SK-N-SH treated with all-trans-retinoic acid at 6 μM for 48 hours (cell line): ENCODE measurements at regions not wholly inside any gene's neighbourhood (a gene's known extent, or its start where the extent isn't known, plus 50 kb on each side); places are given as distances from the start of the nearest gene placed in this dataset.
A peak's percentile ranks its signal among the peaks of the same experiment; 100 is the strongest.

Experiments
- ATAC-seq: fragments of 200-7000 bp; cut with Tn5 transposase; 3 replicates; pipeline ENCODE4 v1.9.1; 2020; ENCODE audit warnings: mild to moderate bottlenecking, moderate library complexity
- ARNTL ChIP-seq: fragments of 450-650 bp; formaldehyde crosslinking; IDR thresholded peaks from 2 replicates; pipeline ENCODE4 v1.5.0; 2020; ENCODE audit warnings: low read depth, mild to moderate bottlenecking, moderate library complexity, borderline replicate concordance
- BACH2 ChIP-seq: fragments of 250-450 bp; sonication (Bioruptor Pico); IDR thresholded peaks from 2 replicates; pipeline ENCODE4 v1.9.0; 2021; ENCODE audit warnings: mild to moderate bottlenecking, borderline replicate concordance
- CSDC2 ChIP-seq: fragments of 250-450 bp; sonication (Bioruptor Pico); IDR thresholded peaks from 2 replicates; pipeline ENCODE4 v1.5.0; 2020; ENCODE audit warnings: mild to moderate bottlenecking, moderate library complexity
- ESRRG ChIP-seq: fragments of 250-450 bp; sonication (Bioruptor Pico); IDR thresholded peaks from 2 replicates; pipeline ENCODE4 v1.6.1; 2021; ENCODE audit warnings: mild to moderate bottlenecking
- GLIS3 ChIP-seq: fragments of 250-450 bp; sonication (Bioruptor Pico); IDR thresholded peaks from 2 replicates; pipeline ENCODE4 v1.5.0; 2020; ENCODE audit warnings: mild to moderate bottlenecking, moderate library complexity
- OSR1 ChIP-seq: fragments of 250-450 bp; sonication (Bioruptor Pico); IDR thresholded peaks from 2 replicates; pipeline ENCODE4 v1.8.0; 2022; ENCODE audit warnings: moderate library complexity, mild to moderate bottlenecking, inconsistent platforms
- PPARA ChIP-seq: fragments of 250-450 bp; sonication (Bioruptor Pico); IDR thresholded peaks from 2 replicates; pipeline ENCODE4 v1.5.0; 2020; ENCODE audit warnings: mild to moderate bottlenecking, borderline replicate concordance
- RARB ChIP-seq: fragments of 250-450 bp; sonication (Bioruptor Pico); IDR thresholded peaks from 2 replicates; pipeline ENCODE4 v1.8.0; 2021; ENCODE audit warnings: mild to moderate bottlenecking, moderate library complexity
- SNAI2 ChIP-seq: fragments of 250-450 bp; sonication (Bioruptor Pico); IDR thresholded peaks from 2 replicates; pipeline ENCODE4 v1.5.0; 2020; ENCODE audit warnings: mild to moderate bottlenecking, moderate library complexity
- TCF4 ChIP-seq: fragments of 250-450 bp; sonication (Bioruptor Pico); IDR thresholded peaks from 2 replicates; pipeline ENCODE4 v1.8.0; 2021; ENCODE audit warnings: mild to moderate bottlenecking, moderate library complexity, borderline replicate concordance
- TOX ChIP-seq: fragments of 250-450 bp; sonication (Bioruptor Pico); IDR thresholded peaks from 2 replicates; pipeline ENCODE4 v1.8.0; 2021; ENCODE audit warnings: mild to moderate bottlenecking, moderate library complexity, borderline replicate concordance
- ZC3H10 ChIP-seq: fragments of 250-450 bp; sonication (Bioruptor Pico); IDR thresholded peaks from 2 replicates; pipeline ENCODE4 v1.5.1; 2021; ENCODE audit warnings: mild to moderate bottlenecking, moderate library complexity
- ZFP3 ChIP-seq: fragments of 250-450 bp; sonication (Bioruptor Pico); IDR thresholded peaks from 2 replicates; pipeline ENCODE4 v1.5.0; 2020; ENCODE audit warnings: mild to moderate bottlenecking, moderate library complexity
- ZFP30 ChIP-seq: fragments of 450-650 bp; formaldehyde crosslinking; IDR thresholded peaks from 2 replicates; pipeline ENCODE4 v1.5.0; 2022; ENCODE audit warnings: mild to moderate bottlenecking, moderate library complexity
- ZNF565 ChIP-seq: fragments of 450-650 bp; formaldehyde crosslinking; conservative IDR thresholded peaks from 2 replicates; pipeline ENCODE4 v1.5.0; 2020; ENCODE audit warnings: low read depth, mild to moderate bottlenecking, moderate library complexity
- ZNF70 ChIP-seq: fragments of 450-650 bp; formaldehyde crosslinking; IDR thresholded peaks from 2 replicates; pipeline ENCODE4 v1.5.0; 2020; ENCODE audit warnings: mild to moderate bottlenecking, moderate library complexity
- ZNF8 ChIP-seq: fragments of 450-650 bp; formaldehyde crosslinking; IDR thresholded peaks from 2 replicates; pipeline ENCODE4 v1.5.0; 2020; ENCODE audit warnings: mild to moderate bottlenecking, moderate library complexity
- TF ChIP-seq, protein P1 (sequence below): fragments of 250-450 bp; sonication (Bioruptor Pico); IDR thresholded peaks from 2 replicates; pipeline ENCODE4 v1.5.1; 2021; ENCODE audit warnings: mild to moderate bottlenecking, moderate library complexity
- TF ChIP-seq, protein P2 (sequence below): fragments of 250-450 bp; sonication (Bioruptor Pico); IDR thresholded peaks from 2 replicates; pipeline ENCODE4 v1.5.0; 2020; ENCODE audit warnings: mild to moderate bottlenecking, moderate library complexity
- TF ChIP-seq, protein P3 (sequence below): fragments of 250-450 bp; sonication (Bioruptor Pico); IDR thresholded peaks from 2 replicates; pipeline ENCODE4 v1.5.1; 2020; ENCODE audit warnings: low read depth, mild to moderate bottlenecking, moderate library complexity
- TF ChIP-seq, protein P4 (sequence below): fragments of 250-450 bp; sonication (Bioruptor Pico); IDR thresholded peaks from 2 replicates; pipeline ENCODE4 v1.8.0; 2021; ENCODE audit warnings: low read depth, mild to moderate bottlenecking, moderate library complexity, borderline replicate concordance
- TF ChIP-seq, protein P5 (sequence below): fragments of 250-450 bp; sonication (Bioruptor Pico); IDR thresholded peaks from 2 replicates; pipeline ENCODE4 v1.8.0; 2020; ENCODE audit warnings: mild to moderate bottlenecking, moderate library complexity, borderline replicate concordance

DNA sequence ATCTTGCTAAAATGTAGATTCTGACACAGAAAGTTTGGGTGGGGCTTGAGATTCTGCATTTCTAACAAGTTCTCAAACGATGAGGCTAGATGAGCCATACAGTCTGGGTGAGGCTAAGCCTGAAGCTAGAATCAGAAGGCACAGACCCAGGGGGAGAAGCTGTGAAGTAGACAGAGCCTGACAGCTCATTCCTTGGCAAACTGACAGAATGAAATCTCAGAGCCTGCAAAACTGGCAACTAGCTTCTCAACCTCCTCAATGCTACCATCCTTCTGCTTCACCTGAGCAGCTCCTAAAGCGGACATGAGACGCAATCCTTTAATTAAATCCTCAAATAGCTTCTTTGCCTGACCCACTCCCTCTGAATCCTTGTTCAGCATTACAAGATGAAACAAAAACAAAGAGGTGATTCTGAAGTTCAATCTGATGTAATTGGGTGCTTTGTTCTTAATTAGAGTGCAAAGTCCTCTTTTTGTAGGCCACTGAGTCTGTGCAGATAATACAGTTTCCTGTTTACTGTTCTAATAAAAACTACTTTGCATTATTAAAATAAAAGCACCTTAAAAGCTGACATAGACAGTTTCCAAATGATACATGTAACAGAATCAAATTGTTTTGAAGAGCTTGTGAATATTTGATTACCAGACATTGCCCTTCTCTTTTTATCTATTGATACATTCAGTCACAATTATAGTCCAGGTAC lies 71.0 kb upstream of the BMP2K start:
- TF ChIP-seq RARB (CRISPR knock-in tag): no peak
- no peak for TF ChIP-seq BACH2
- no peak for TF ChIP-seq PPARA
- TF ChIP-seq ZNF565 (CRISPR knock-in tag): no peak
- no peak for TF ChIP-seq OSR1 (CRISPR knock-in tag)
- TF ChIP-seq GLIS3: no peak
- no peak for TF ChIP-seq ZNF70 (CRISPR knock-in tag)
- TF ChIP-seq, protein P1, sequence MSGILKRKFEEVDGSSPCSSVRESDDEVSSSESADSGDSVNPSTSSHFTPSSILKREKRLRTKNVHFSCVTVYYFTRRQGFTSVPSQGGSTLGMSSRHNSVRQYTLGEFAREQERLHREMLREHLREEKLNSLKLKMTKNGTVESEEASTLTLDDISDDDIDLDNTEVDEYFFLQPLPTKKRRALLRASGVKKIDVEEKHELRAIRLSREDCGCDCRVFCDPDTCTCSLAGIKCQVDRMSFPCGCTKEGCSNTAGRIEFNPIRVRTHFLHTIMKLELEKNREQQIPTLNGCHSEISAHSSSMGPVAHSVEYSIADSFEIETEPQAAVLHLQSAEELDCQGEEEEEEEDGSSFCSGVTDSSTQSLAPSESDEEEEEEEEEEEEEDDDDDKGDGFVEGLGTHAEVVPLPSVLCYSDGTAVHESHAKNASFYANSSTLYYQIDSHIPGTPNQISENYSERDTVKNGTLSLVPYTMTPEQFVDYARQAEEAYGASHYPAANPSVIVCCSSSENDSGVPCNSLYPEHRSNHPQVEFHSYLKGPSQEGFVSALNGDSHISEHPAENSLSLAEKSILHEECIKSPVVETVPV: no peak
- TF ChIP-seq ZFP30: no peak
- no peak for TF ChIP-seq ZC3H10 (CRISPR knock-in tag)
- TF ChIP-seq ESRRG (CRISPR knock-in tag): no peak
- TF ChIP-seq ZNF8 (CRISPR knock-in tag): no peak
- TF ChIP-seq, all 23 proteins: peak for 0
- ATAC-seq: peak; percentile 85

DNA sequence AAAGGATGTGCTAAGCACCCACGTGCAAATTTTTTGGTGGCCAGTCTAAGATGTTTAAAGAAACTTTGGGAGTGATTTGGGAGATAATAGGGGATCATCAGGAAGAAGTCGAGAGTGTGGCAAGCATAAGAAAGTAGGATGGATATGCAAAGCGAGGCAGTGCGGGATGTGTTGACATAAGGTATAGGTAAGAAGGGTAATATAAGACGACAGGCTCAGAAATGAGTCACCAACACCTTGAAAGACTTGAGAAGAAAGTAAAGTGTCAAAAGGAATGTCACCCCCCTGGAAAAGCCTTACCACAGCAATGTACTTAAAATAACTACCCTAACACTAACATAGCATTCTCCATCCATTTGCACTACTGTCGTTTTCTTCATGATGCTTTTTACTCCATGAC lies 69.8 kb upstream of the BMP2K start:
- no peak for ATAC-seq
- TF ChIP-seq PPARA: no peak
- TF ChIP-seq ZNF70 (CRISPR knock-in tag): no peak
- no peak for TF ChIP-seq ZFP3 (CRISPR knock-in tag)
- TF ChIP-seq RARB (CRISPR knock-in tag): no peak
- TF ChIP-seq ZC3H10 (CRISPR knock-in tag): no peak
- TF ChIP-seq, protein P1: no peak
- TF ChIP-seq ESRRG (CRISPR knock-in tag): no peak
- TF ChIP-seq ZNF565 (CRISPR knock-in tag): no peak
- TF ChIP-seq, protein P2, sequence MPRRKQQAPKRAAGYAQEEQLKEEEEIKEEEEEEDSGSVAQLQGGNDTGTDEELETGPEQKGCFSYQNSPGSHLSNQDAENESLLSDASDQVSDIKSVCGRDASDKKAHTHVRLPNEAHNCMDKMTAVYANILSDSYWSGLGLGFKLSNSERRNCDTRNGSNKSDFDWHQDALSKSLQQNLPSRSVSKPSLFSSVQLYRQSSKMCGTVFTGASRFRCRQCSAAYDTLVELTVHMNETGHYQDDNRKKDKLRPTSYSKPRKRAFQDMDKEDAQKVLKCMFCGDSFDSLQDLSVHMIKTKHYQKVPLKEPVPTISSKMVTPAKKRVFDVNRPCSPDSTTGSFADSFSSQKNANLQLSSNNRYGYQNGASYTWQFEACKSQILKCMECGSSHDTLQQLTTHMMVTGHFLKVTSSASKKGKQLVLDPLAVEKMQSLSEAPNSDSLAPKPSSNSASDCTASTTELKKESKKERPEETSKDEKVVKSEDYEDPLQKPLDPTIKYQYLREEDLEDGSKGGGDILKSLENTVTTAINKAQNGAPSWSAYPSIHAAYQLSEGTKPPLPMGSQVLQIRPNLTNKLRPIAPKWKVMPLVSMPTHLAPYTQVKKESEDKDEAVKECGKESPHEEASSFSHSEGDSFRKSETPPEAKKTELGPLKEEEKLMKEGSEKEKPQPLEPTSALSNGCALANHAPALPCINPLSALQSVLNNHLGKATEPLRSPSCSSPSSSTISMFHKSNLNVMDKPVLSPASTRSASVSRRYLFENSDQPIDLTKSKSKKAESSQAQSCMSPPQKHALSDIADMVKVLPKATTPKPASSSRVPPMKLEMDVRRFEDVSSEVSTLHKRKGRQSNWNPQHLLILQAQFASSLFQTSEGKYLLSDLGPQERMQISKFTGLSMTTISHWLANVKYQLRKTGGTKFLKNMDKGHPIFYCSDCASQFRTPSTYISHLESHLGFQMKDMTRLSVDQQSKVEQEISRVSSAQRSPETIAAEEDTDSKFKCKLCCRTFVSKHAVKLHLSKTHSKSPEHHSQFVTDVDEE (CRISPR knock-in tag): no peak
- no peak for TF ChIP-seq CSDC2
- TF ChIP-seq, protein P3, sequence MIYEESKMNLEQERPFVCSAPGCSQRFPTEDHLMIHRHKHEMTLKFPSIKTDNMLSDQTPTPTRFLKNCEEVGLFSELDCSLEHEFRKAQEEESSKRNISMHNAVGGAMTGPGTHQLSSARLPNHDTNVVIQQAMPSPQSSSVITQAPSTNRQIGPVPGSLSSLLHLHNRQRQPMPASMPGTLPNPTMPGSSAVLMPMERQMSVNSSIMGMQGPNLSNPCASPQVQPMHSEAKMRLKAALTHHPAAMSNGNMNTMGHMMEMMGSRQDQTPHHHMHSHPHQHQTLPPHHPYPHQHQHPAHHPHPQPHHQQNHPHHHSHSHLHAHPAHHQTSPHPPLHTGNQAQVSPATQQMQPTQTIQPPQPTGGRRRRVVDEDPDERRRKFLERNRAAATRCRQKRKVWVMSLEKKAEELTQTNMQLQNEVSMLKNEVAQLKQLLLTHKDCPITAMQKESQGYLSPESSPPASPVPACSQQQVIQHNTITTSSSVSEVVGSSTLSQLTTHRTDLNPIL: no peak
- no peak for TF ChIP-seq ARNTL (CRISPR knock-in tag)
- no peak for TF ChIP-seq GLIS3
- no peak for TF ChIP-seq TOX
- TF ChIP-seq BACH2: no peak
- no peak for TF ChIP-seq OSR1 (CRISPR knock-in tag)
- TF ChIP-seq ZNF8 (CRISPR knock-in tag): no peak
- TF ChIP-seq, protein P4, sequence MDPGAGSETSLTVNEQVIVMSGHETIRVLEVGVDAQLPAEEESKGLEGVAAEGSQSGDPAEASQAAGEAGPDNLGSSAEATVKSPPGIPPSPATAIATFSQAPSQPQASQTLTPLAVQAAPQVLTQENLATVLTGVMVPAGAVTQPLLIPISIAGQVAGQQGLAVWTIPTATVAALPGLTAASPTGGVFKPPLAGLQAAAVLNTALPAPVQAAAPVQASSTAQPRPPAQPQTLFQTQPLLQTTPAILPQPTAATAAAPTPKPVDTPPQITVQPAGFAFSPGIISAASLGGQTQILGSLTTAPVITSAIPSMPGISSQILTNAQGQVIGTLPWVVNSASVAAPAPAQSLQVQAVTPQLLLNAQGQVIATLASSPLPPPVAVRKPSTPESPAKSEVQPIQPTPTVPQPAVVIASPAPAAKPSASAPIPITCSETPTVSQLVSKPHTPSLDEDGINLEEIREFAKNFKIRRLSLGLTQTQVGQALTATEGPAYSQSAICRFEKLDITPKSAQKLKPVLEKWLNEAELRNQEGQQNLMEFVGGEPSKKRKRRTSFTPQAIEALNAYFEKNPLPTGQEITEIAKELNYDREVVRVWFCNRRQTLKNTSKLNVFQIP (CRISPR knock-in tag): no peak
- TF ChIP-seq TCF4 (CRISPR knock-in tag): no peak
- TF ChIP-seq SNAI2 (CRISPR knock-in tag): no peak

DNA sequence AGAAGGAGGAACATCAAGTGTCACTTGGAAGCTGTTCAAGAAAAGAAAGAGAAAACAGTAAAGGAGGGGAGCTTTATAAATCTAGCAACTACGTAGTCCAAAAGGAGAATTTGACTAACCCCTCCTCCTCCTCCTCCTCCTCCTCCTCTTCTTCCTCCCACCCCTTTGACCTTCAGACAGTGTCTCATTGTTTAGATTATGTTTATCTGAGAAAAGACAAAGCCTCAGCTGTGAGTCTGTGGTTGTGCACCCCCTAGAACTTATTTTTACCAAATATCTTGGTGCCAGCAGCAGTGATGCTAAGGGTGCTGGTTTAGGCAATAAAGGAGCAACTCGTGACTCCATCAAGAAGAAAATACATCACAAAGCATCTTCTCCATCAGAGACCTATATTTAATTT lies 68.9 kb upstream of the BMP2K start:
- ATAC-seq: no peak
- TF ChIP-seq, protein P2 (CRISPR knock-in tag): no peak
- TF ChIP-seq ZNF70 (CRISPR knock-in tag) (no peak), ZNF565 (CRISPR knock-in tag) (no peak), TOX (no peak), ZNF8 (CRISPR knock-in tag) (no peak), ZFP3 (CRISPR knock-in tag) (no peak), GLIS3 (no peak)
- TF ChIP-seq, protein P1: no peak
- TF ChIP-seq, protein P5, sequence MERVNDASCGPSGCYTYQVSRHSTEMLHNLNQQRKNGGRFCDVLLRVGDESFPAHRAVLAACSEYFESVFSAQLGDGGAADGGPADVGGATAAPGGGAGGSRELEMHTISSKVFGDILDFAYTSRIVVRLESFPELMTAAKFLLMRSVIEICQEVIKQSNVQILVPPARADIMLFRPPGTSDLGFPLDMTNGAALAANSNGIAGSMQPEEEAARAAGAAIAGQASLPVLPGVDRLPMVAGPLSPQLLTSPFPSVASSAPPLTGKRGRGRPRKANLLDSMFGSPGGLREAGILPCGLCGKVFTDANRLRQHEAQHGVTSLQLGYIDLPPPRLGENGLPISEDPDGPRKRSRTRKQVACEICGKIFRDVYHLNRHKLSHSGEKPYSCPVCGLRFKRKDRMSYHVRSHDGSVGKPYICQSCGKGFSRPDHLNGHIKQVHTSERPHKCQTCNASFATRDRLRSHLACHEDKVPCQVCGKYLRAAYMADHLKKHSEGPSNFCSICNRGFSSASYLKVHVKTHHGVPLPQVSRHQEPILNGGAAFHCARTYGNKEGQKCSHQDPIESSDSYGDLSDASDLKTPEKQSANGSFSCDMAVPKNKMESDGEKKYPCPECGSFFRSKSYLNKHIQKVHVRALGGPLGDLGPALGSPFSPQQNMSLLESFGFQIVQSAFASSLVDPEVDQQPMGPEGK (CRISPR knock-in tag): no peak
